EH (cell line): ENCODE measurements at regions not wholly inside any gene's neighbourhood (a gene's known extent, or its start where the extent isn't known, plus 50 kb on each side); places are given as distances from the start of the nearest gene placed in this dataset.
A peak's percentile ranks its signal among the peaks of the same experiment; 100 is the strongest.

Experiments used
- DNase-seq: peaks from one replicate; pipeline ENCODE4 v3.0.0-alpha.2; 2015; ENCODE audit warnings: low read depth

DNA sequence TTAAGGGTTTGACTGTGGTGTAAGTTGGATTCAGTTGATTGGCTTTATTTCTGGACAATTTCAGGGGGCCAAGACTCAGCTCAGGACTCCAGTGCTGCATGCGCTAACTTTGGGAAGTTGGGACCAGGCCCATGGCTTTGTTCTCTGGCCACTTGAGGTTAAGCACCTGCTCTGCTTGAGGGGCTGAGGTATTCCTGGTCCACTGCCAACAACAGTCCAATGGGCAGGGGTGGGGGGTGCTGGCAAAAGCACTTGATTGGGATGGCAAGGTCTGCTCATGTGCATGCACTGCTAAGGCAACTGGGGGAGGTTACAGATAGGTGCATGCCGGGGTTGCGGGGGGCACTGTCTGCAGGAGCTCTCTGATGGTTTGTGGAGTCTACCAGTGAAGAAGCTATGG is 52.6 kb upstream of the ASB17 start:
- no peak for DNase-seq

- no peak for DNase-seq
Measured at GRCh38 chr1:75985827-75986226, 53.6 kb upstream of the ASB17 start.

GRCh38 chr1:75986478-75986877 is 54.3 kb upstream of the ASB17 start:
- DNase-seq: no peak

DNA sequence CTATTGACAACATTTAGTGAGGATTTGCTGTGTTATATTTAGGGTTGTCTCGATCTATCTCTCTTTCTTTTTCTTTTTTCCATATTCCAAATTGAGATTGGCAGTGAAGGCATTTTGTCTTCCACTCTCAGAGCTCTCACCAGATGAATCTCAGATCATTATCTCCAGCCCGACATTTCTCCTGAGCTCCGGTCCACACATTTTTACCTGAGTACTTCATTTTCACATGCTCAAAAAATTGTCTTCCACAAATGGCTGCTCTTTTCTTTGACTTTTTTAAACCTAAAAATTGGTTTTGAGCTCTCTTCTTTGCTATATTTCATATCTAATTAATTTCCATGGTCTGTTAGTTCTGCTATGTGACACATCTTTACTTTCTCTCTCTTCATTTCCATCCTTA is 56.9 kb upstream of the ASB17 start:
- DNase-seq: no peak

DNA sequence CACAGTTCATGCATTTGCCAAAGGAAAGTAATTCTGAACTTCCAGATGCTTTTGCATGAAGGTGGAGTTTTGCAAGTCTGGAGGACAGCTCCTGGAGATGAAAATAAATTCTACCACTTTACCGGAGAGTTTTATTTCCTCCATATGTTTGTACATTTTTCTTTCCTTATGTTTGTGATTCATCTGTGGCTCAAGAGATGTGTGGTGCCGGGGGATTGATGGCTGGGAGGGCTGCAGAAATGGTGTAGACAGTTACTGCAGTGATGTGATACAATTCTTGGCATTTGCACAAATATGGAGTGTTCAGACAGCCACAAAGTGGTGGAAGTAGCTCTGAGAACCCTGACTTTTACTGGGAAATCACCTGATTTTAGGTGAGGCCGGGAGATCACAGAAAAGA is 58.5 kb upstream of the ASB17 start:
- DNase-seq: no peak

DNA sequence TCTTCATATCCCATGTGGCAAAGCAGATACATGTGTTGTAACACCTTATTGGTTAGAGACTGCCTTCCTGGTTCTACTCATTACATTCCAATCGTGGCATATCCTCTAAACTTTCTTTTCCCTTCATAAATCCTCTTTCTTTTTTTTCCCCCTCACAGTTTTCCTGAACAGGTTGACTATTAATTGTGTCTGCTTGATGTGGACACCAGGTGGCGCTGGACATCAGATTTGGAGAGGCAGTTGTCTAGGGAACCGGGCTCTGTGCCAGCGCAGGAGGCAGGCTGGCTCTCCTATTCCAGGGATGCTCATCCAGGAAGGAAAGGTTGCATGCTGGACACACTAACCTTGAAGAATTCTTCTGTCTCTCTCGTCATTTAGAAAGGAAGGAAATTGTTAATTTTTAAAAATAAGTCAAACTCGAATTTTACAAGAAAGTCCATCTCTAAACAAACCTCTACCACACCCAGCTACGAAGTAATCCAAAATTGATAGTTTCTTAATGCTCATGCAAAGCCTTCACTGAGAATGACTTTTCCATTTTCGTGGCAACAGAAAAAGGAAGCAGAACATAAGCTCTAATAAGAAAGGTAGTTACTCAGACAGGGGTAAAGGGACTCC is 59.4 kb upstream of the ASB17 start:
- DNase-seq: peak; percentile 83

DNA sequence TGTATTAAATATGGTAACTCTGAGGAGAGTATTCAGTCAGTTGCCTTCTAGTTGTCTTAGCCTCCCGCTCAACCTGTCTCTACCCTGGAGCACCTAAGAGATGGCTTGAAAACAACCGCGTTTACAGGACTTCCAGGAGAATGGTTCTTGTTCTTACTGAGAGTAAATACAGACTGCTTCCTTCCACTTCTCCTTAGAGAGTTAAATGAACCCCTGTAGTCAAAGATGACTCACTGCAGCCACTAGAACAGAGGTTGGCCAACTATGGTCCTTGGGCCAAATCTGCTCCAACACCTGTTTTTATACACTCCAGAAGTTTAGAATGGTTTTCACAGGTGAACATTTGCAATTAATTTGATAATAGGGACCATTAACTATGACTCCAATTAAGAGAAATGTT is 60.1 kb upstream of the ASB17 start:
- no peak for DNase-seq

GRCh38 chr1:75993661-75994060 is 61.5 kb upstream of the ASB17 start:
- no peak for DNase-seq

GRCh38 chr1:75996196-75996595 is 64.0 kb upstream of the ASB17 start:
- DNase-seq: peak; percentile 37

DNA sequence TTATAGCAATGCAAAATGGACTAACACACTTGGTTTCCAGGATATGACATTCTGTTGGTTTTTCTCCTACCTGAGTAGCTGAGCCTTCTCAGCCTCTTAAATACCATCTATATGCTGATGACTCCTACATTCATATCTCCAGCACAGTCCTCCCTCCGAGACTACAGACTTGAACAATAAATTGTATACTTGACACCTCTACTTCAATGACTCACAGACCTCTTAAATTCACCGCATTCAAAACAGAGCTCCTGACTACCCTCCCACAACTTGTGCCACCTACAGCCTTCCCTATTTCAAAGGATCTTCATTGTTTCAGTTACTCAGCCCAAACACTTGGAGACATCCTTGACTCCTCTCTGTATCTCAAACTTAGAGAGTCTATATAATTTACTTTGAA is 66.8 kb upstream of the ASB17 start:
- no peak for DNase-seq

- DNase-seq: no peak
Measured at GRCh38 chr1:76003946-76004345, 70.6 kb upstream of the ST6GALNAC3 start.

- no peak for DNase-seq
Measured at GRCh38 chr1:76005765-76006164, 68.8 kb upstream of the ST6GALNAC3 start.

DNA sequence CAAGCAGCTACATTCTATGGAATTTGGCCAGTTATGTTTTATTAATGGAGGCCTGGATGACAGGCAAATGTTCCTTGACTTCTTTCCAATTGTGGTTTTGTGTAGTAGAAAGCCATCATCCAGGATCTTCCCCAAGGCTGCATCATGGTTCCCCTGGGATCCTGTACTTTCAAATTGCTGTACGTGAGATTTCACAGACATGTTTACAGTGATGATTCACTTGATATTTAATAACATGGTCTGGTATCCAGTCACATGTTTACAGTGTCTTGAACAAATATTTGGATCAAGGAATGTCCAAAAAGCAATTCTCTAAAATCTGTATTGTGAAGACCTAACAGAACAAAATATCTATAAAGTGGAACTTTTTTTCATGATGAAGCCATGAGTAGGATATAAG is 68.3 kb upstream of the ST6GALNAC3 start:
- DNase-seq: peak; percentile 22

- DNase-seq: no peak
Measured at GRCh38 chr1:76010802-76011201, 63.7 kb upstream of the ST6GALNAC3 start.

DNA sequence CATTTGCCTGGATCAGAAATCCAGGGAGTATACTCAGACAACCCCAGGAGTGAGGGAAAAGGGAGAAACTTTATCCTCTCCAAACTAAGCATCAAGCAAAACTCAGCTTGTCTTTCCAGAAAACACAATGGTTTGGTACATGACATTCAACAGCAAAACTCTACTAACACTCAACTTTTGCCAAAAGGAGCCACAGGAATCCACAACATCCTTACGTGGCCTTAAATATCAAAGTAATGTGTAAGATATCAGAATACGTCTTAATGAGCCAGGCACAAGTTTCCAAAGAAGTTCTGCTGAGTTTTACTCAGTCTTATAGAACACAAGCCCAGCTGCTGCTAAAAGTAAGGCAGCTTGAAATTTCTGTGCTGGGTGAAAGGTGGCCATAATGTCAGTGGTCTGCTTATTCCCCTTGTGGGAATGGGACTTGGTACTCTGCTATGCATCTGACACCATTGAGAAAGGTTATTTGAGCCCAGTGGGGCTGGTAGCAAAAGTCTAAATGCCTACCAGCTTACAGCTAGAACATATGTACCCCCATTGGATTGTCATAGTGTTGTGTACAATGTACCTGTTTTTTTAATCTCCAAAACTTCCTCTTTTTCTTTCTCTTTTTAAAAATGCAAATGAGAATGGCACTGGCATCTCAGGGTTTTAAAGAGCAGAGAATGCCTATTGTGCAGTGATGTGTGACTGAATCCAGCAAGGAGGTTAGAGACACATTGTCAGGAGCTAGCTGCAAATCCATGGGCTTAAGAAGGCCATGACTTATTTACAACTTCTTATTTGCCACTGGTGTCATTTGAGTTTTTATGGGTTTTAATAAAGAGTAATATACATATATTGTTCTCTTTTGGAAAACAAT is 62.0 kb upstream of the ST6GALNAC3 start:
- no peak for DNase-seq

DNA sequence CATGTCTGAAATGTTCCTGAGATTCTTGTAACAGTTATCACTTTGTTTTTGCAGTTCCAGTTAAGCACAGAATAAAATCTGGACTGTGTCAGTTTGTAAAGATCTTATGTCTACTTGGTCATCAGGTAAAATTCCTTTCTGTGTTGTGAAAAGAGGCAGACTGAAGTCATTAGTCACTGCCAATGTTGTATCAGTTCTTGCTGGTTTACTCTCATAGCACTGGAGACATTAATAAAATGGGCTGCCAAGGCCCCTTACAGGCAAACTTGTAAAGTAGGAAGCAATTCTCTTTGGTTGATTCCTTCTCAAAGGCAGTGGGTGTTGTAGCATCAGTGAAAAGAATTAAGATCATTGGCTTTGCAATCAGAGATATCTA is 61.4 kb upstream of the ST6GALNAC3 start:
- DNase-seq: no peak

GRCh38 chr1:76015478-76016103 is 59.0 kb upstream of the ST6GALNAC3 start:
- DNase-seq: no peak

GRCh38 chr1:76018045-76018444 is 56.5 kb upstream of the ST6GALNAC3 start:
- no peak for DNase-seq

DNA sequence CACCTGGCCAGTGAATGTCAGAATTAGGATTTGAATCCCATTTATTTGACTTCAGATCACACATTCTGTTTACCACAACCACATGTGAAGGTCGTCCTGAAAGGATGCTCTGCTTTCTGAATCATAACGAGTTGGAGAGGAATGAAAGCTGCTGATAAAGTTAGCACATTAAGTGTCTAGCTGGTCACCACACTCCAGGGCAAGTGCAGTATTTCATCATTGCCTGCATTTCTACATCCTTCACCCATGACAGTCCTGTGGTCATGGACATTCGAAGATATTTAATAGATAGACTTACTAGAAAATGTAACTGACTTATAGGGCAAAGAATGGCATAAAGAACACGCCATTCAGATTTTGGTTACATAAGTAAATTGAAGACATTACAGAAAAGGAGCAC is 52.7 kb upstream of the ST6GALNAC3 start:
- DNase-seq: no peak

- no peak for DNase-seq
Measured at GRCh38 chr1:76023669-76024435, 50.7 kb upstream of the ST6GALNAC3 start.
